Effector memory CD8-positive, alpha-beta T cell (primary cell): ENCODE measurements at regions not wholly inside any gene's neighbourhood (a gene's known extent, or its start where the extent isn't known, plus 50 kb on each side); places are given as distances from the start of the nearest gene placed in this dataset.

ENCODE experiments used
- ATAC-seq: fragments of 150-1000 bp; cut with Tn5 transposase; replicated peaks from 2 replicates; pipeline ENCODE4 v1.10.0; 2021; ENCODE audit warnings: mild to moderate bottlenecking, moderate library complexity
- DNase-seq, 3 experiments: peaks; one replicate each; pipeline ENCODE4 v3.0.0; 2021
- H3K27ac Mint-ChIP-seq, 2 donors: one replicate each; pipeline ENCODE4 v1.8.0; 2022; ENCODE audit warnings: mild to moderate bottlenecking in 2 of 2, mixed read lengths in 2 of 2, moderate library complexity in 2 of 2
- H3K27me3 Mint-ChIP-seq, 2 donors: one replicate each; pipeline ENCODE4 v1.8.0; 2022; ENCODE audit warnings: mixed read lengths in 2 of 2
- H3K36me3 Mint-ChIP-seq: one replicate; pipeline ENCODE4 v1.8.0; 2022; ENCODE audit warnings: mild to moderate bottlenecking, moderate library complexity, mixed read lengths; ENCODE audit not compliant: insufficient read depth
- H3K4me1 Mint-ChIP-seq, 2 donors: one replicate each; pipeline ENCODE4 v1.8.0; 2022; ENCODE audit warnings: low read depth in 2 of 2, mixed read lengths in 2 of 2
- H3K4me3 Mint-ChIP-seq, 2 donors: one replicate each; pipeline ENCODE4 v1.8.0; 2022; ENCODE audit warnings: mild to moderate bottlenecking in 2 of 2, mixed read lengths in 2 of 2, moderate library complexity in 2 of 2
- H3K9me3 Mint-ChIP-seq, 2 donors: one replicate each; pipeline ENCODE4 v1.8.0; 2022; ENCODE audit warnings: mixed read lengths in 2 of 2

- DNase-seq, result no peak
- no peak for ATAC-seq
- H3K4me1 Mint-ChIP-seq, result peaks cover 0 to 1% of the 10 kb centered on the region in 2 donors
- no peak overlapping the region for H3K4me3 Mint-ChIP-seq
- no peaks in the 10 kb centered on the region for H3K27me3 Mint-ChIP-seq
- H3K9me3 Mint-ChIP-seq, result peaks cover 4 to 17% of the 10 kb centered on the region in 2 donors
- H3K36me3 Mint-ChIP-seq, result no peaks in the 10 kb centered on the region
- H3K27ac Mint-ChIP-seq, result no peak overlapping the region
Observed at GRCh38 chr2:18639756-18640453, 50.5 kb upstream of the NT5C1B start.
